ENCODE measurements at regions not wholly inside any gene's neighbourhood (a gene's known extent, or its start where the extent isn't known, plus 50 kb on each side); places are given as distances from the start of the nearest gene placed in this dataset.

GRCh38 chrX:39928704-39929378, 168.9 kb downstream of the BCOR start:
- Histone ChIP-seq H3K9ac (ENCODE audit: low read length) (no peak overlapping the region), H3K79me2 (ENCODE audit: insufficient read depth, low read length) (no peaks in the 10 kb centered on the region), H3F3A (ENCODE audit: insufficient read depth, low read length) (no peaks in the 10 kb centered on the region), H4K20me1 (ENCODE audit: insufficient read depth, low read length) (no peaks in the 10 kb centered on the region), H3K9me2 (ENCODE audit: low read depth, low read length) (no peaks in the 10 kb centered on the region), H3K4me3 (ENCODE audit: low read depth, low read length, poor library complexity, severe bottlenecking) (no peak overlapping the region), H3K27me3 (ENCODE audit: insufficient read depth, low read length) (no peaks in the 10 kb centered on the region), H3K9me3 (ENCODE audit: low read length) (no peaks in the 10 kb centered on the region), H3K27ac (ENCODE audit: low read depth, low read length, poor library complexity, severe bottlenecking) (no peak overlapping the region), H3K4me2 (ENCODE audit: low read length) (no peak overlapping the region), H2AFZ (ENCODE audit: low read length) (no peak overlapping the region), H3K36me3 (ENCODE audit: insufficient read depth, low read length) (no peaks in the 10 kb centered on the region), H3K4me1 (ENCODE audit: insufficient read depth, low read length, severe bottlenecking) (no peaks in the 10 kb centered on the region)
- TF ChIP-seq, protein P1, sequence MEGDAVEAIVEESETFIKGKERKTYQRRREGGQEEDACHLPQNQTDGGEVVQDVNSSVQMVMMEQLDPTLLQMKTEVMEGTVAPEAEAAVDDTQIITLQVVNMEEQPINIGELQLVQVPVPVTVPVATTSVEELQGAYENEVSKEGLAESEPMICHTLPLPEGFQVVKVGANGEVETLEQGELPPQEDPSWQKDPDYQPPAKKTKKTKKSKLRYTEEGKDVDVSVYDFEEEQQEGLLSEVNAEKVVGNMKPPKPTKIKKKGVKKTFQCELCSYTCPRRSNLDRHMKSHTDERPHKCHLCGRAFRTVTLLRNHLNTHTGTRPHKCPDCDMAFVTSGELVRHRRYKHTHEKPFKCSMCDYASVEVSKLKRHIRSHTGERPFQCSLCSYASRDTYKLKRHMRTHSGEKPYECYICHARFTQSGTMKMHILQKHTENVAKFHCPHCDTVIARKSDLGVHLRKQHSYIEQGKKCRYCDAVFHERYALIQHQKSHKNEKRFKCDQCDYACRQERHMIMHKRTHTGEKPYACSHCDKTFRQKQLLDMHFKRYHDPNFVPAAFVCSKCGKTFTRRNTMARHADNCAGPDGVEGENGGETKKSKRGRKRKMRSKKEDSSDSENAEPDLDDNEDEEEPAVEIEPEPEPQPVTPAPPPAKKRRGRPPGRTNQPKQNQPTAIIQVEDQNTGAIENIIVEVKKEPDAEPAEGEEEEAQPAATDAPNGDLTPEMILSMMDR (IDR thresholded peaks at IDR 0.05; ENCODE audit: low read length), result no peak
- no peak for TF ChIP-seq EZH2 (IDR thresholded peaks at IDR 0.05; ENCODE audit: borderline replicate concordance, low read length)

DNA sequence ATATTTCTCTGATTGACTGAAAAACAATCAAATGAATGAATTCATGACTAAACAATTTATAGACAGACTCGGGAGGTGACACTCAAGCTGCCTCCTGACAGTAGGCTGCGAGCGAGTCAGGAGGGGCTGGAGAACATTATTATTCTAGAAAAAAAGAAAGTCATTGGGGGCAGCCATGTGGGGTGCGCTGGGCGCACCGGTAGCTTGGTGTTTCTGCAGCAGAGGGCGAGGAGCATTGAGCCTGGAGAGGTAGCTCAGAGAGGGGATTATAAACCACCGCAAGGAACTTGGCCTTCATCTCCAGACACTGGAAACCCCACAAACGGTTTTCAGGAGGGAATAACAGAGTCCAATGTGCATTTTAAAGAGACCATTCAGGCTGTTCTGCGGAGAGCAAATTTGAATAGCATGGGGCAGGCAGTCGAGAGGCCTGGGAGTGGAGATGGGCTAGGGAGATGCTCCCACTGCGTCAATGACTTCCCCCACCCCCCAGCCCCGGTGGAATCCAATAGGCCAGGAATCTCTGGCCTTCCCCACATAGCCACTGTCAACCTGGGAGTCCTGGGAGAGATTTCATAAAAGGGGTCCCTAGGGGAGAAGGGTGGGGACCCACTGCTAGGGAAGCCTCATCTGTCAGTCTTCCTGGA, 168.3 kb downstream of the BCOR start:
- Histone ChIP-seq H3K4me2 (ENCODE audit: low read length) (no peak overlapping the region), H3K79me2 (ENCODE audit: insufficient read depth, low read length) (no peaks in the 10 kb centered on the region), H3F3A (ENCODE audit: insufficient read depth, low read length) (no peaks in the 10 kb centered on the region), H3K36me3 (ENCODE audit: insufficient read depth, low read length) (no peaks in the 10 kb centered on the region), H2AFZ (ENCODE audit: low read length) (no peak overlapping the region), H3K27me3 (ENCODE audit: insufficient read depth, low read length) (no peaks in the 10 kb centered on the region), H4K20me1 (ENCODE audit: insufficient read depth, low read length) (no peaks in the 10 kb centered on the region), H3K9me2 (ENCODE audit: low read depth, low read length) (no peaks in the 10 kb centered on the region), H3K9me3 (ENCODE audit: low read length) (no peaks in the 10 kb centered on the region), H3K9ac (ENCODE audit: low read length) (no peak overlapping the region), H3K4me1 (ENCODE audit: insufficient read depth, low read length, severe bottlenecking) (no peaks in the 10 kb centered on the region), H3K4me3 (ENCODE audit: low read depth, low read length, poor library complexity, severe bottlenecking) (no peak overlapping the region), H3K27ac (ENCODE audit: low read depth, low read length, poor library complexity, severe bottlenecking) (no peak overlapping the region)
- no peak for TF ChIP-seq EZH2 (IDR thresholded peaks at IDR 0.05; ENCODE audit: borderline replicate concordance, low read length)
- TF ChIP-seq, protein P1 (IDR thresholded peaks at IDR 0.05; ENCODE audit: low read length), result no peak

- no peak for TF ChIP-seq EZH2 (IDR thresholded peaks at IDR 0.05; ENCODE audit: borderline replicate concordance, low read length)
- TF ChIP-seq, protein P1 (IDR thresholded peaks at IDR 0.05; ENCODE audit: low read length), result no peak
- no peak overlapping the region for H3K4me2 ChIP-seq (ENCODE audit: low read length)
- H3K4me1 ChIP-seq (ENCODE audit: insufficient read depth, low read length, severe bottlenecking), result no peaks in the 10 kb centered on the region
- H3K9me2 ChIP-seq (ENCODE audit: low read depth, low read length), result no peaks in the 10 kb centered on the region
- no peak overlapping the region for H3K9ac ChIP-seq (ENCODE audit: low read length)
- no peaks in the 10 kb centered on the region for H3K9me3 ChIP-seq (ENCODE audit: low read length)
- H3K4me3 ChIP-seq (ENCODE audit: low read depth, low read length, poor library complexity, severe bottlenecking), result no peak overlapping the region
- no peaks in the 10 kb centered on the region for H3F3A ChIP-seq (ENCODE audit: insufficient read depth, low read length)
- no peaks in the 10 kb centered on the region for H3K79me2 ChIP-seq (ENCODE audit: insufficient read depth, low read length)
- H3K27ac ChIP-seq (ENCODE audit: low read depth, low read length, poor library complexity, severe bottlenecking), result no peak overlapping the region
- H2AFZ ChIP-seq (ENCODE audit: low read length), result no peak overlapping the region
- H3K36me3 ChIP-seq (ENCODE audit: insufficient read depth, low read length), result no peaks in the 10 kb centered on the region
- H4K20me1 ChIP-seq (ENCODE audit: insufficient read depth, low read length), result no peaks in the 10 kb centered on the region
- no peaks in the 10 kb centered on the region for H3K27me3 ChIP-seq (ENCODE audit: insufficient read depth, low read length)
Observed at GRCh38 chrX:39930786-39931528, 166.8 kb downstream of the BCOR start.
